IPS-NIHi7 (cell line): ENCODE measurements at regions not wholly inside any gene's neighbourhood (a gene's known extent, or its start where the extent isn't known, plus 50 kb on each side); places are given as distances from the start of the nearest gene placed in this dataset.
"Not testable (repeated sequence)": the region's sequence is repeated elsewhere in the genome, so short reads cannot be mapped to it uniquely, and the experiment has no call there.

ENCODE experiments used
- DNase-seq: peaks from one replicate; pipeline ENCODE4 v3.0.0; 2012; ENCODE audit warnings: mixed read lengths; ENCODE audit errors: extremely low spot score

GRCh38 chr12:19823326-19823725 is 384.0 kb downstream of the AEBP2 start:
- not testable (repeated sequence) for DNase-seq

GRCh38 chr12:19826980-19827550 is 387.8 kb downstream of the AEBP2 start:
- no peak for DNase-seq

- no peak for DNase-seq
Measured at GRCh38 chr12:19829100-19829853, 390.0 kb downstream of the AEBP2 start.

- no peak for DNase-seq
Measured at GRCh38 chr12:19830446-19830845, 391.2 kb downstream of the AEBP2 start.

- DNase-seq, result no peak
Measured at GRCh38 chr12:19833775-19834501, 394.6 kb downstream of the AEBP2 start.

GRCh38 chr12:19834592-19834991 is 395.3 kb downstream of the AEBP2 start:
- DNase-seq, result no peak

DNA sequence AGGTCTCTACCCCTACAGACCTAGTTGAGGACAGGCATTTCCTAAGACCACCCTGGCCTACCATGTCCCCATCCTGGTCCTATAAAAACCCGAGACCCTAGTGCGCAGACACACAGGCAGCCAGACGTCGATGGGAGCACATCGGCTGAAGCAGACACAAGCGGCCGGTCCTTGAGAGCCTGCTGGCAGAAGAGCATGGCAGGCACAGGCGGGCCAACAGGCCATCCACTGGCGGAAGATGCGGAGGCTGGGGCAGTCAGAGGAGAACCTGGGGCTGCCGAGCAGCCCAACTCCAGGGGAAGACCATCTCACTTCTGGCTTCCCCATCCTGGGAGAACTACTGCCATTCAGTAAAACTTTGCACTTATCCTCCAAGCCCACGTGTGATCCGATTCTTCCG is 396.8 kb downstream of the AEBP2 start:
- no peak for DNase-seq

- DNase-seq, result no peak
Measured at GRCh38 chr12:19836456-19836855, 397.2 kb downstream of the AEBP2 start.

- no peak for DNase-seq
Measured at GRCh38 chr12:19837543-19837942, 398.3 kb downstream of the AEBP2 start.

- no peak for DNase-seq
Measured at GRCh38 chr12:19841451-19841850, 402.2 kb downstream of the AEBP2 start.

GRCh38 chr12:19842116-19842515 is 402.8 kb downstream of the AEBP2 start:
- DNase-seq, result no peak

GRCh38 chr12:19844224-19844623 is 404.9 kb downstream of the AEBP2 start:
- DNase-seq, result no peak

DNA sequence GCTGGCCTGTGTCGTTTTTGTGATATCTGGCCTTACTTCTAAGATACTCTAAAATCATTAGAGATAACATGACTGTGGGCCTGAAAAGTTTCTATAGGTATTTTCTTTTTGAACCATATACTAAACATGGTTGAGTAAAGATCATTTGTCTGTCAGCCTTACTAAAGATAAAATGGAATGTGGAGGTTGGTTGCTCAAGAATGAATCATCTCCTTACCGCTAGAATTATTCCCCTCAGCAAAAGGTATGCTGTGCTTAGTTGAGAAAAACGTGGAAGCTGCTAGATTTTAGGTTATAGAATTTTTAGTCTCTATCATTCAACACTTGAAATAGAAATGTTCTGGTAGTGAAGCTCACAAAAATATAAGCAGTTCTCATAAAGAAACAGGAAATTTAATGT is 407.3 kb downstream of the AEBP2 start:
- DNase-seq, result no peak

DNA sequence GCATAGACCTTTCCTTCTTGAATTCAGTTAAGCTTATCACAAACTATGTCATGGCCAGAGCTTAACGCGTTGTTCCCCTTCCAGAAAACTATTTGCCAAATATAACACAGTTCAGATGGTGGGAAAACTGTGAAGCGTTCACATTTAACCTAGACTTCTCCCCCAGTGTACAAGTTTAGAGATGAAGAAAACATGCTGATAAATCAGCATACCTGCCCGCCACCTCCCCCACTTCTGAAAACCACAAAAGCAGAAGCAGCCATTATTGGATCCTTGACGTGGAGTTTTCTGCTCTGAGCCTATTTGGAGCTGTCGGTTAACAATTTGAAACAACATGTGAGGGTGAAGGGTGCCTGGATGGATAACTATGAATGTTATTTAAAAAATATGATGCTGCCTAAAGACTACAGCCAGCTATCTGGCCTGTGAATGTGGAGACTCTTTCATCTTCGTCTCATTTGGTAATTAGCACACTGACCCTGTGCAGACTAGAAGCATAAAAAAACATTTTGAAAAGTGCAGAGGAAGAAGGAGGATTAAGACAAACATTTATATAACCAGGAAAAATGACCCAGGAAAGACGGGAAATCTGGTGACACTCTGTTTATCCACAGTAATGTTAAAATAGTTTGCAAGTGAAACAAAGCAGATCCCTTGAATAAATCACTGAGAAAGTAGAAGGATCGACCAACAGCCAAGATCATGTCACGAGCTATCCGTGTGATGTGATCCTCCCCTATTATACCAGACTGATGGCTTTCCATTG is 408.2 kb downstream of the AEBP2 start:
- DNase-seq, result no peak

- DNase-seq, result no peak
Measured at GRCh38 chr12:19848421-19848820, 409.1 kb downstream of the AEBP2 start.

- no peak for DNase-seq
Measured at GRCh38 chr12:19849208-19849607, 409.9 kb downstream of the AEBP2 start.

GRCh38 chr12:19850346-19851065 is 411.2 kb downstream of the AEBP2 start:
- DNase-seq, result no peak

DNA sequence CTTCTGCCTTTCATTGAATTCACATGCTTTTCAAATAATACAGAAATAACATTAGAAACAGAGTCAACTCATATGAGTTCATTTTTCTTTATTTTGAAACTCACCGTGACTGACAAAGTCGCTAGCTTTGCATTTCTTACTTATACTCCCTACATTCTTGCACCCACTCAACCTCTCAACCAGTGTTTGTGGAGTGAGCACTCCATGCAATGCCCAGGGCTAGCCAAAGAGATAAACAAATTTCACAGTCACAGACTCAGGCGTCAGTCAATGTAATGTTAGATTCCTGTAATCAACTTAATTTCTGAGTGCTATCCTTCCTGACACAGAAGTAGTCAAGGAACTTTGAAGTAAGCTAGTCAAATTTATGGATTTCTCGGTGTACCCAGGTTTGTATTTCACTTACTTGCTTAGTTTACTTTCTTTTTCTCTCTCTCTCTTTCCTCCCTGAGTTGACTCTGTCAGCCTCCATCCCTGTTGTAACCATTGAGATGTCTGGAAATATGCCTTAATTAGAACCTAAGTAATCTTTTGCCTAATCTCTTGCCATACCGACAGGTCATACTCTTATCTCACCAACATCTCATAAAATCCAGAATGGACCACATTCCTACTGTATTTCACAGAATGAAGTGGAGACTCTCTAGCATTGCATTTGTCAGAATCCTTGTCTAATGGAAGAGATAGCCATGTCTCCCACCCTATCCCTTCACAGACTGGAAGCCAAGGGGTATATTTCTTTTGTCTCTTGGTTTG is 413.0 kb downstream of the AEBP2 start:
- DNase-seq, result no peak

DNA sequence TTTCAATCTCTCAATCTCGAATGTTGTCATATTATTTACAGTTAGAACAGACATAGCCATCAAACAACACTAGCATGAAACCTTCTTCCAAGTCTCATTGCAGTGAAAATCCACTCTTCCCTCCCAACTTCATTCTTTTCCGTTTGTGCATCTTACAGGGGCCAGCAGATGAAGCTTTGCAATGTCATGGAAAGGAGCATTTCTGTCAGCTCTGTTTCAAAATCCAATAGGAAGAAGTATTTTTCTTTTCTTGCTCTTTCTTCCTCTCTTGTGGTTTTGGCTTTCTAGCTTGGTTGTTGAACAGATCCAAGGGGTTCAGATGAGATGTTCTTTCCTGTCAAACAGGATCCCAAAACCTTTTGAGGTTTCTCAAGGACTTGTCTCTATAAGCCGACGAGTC is 416.6 kb downstream of the AEBP2 start:
- DNase-seq, result no peak

- no peak for DNase-seq
Measured at GRCh38 chr12:19856389-19856788, 417.1 kb downstream of the AEBP2 start.

- no peak for DNase-seq
Measured at GRCh38 chr12:19857204-19857603, 417.9 kb downstream of the AEBP2 start.
